Heart left ventricle (tissue), 16 donors: ENCODE measurements at regions not wholly inside any gene's neighbourhood (a gene's known extent, or its start where the extent isn't known, plus 50 kb on each side); places are given as distances from the start of the nearest gene placed in this dataset.

Experiments
- ATAC-seq, 4 donors: fragments of 200-7000 bp; cut with Tn5 transposase; one replicate each; pipeline ENCODE4 v1.9.1; 2020 to 2022; ENCODE audit warnings: moderate library complexity in 4 of 4, mild to moderate bottlenecking in 3 of 4, moderate number of reproducible peaks in 1 of 4
- DNase-seq, 5 donors: peaks; one replicate each; pipeline ENCODE4 v3.0.0-alpha.2; 2020
- H3K27ac ChIP-seq, 12 donors: fragments of 200-600 bp; sonication (generic) in 4 of 12; one replicate each; pipeline versions ENCODE4 v1.5.0 to v1.8.0; 2016 to 2022; ENCODE audit warnings: mild to moderate bottlenecking in 2 of 12
- H3K27me3 ChIP-seq, 9 donors: fragments of 200-600 bp; sonication (generic) in 2 of 9; one replicate each; pipeline versions ENCODE4 v1.5.1 to v1.8.0; 2016 to 2022; ENCODE audit warnings: mild to moderate bottlenecking in 3 of 9
- H3K36me3 ChIP-seq, 9 donors: fragments of 200-600 bp; sonication (generic) in 2 of 9; one replicate each; pipeline versions ENCODE4 v1.5.0 to v1.8.0; 2018 to 2022; ENCODE audit warnings: mild to moderate bottlenecking in 2 of 9
- H3K4me1 ChIP-seq, 12 donors: fragments of 200-600 bp; sonication (generic) in 4 of 12; one replicate each; pipeline versions ENCODE4 v1.5.0 to v1.8.0; 2016 to 2022; ENCODE audit warnings: mild to moderate bottlenecking in 3 of 12
- H3K4me3 ChIP-seq, 12 donors: fragments of 200-600 bp; sonication (generic) in 4 of 12; one replicate each; pipeline versions ENCODE4 v1.5.0 to v1.8.0; 2017 to 2022; ENCODE audit warnings: mild to moderate bottlenecking in 9 of 12, moderate library complexity in 4 of 12
- H3K9me3 ChIP-seq, 12 donors: fragments of 200-600 bp; sonication (generic) in 4 of 12; one replicate each; pipeline versions ENCODE4 v1.5.0 to v1.8.0; 2016 to 2022; ENCODE audit warnings: mild to moderate bottlenecking in 1 of 12
- POLR2A ChIP-seq, 2 donors: fragments of 450-650 bp; IDR thresholded peaks; one replicate each; pipeline ENCODE4 v1.6.1; 2017; ENCODE audit warnings: antibody characterized with exemption in 2 of 2, mild to moderate bottlenecking in 2 of 2, moderate library complexity in 2 of 2
- WGBS, 4 donors: extraction: QIAGEN DNeasy Blood & Tissue Kit in 2 of 4; methylation state at CpG; one replicate each; pipeline versions ENCODE4 v1.1.5 to v1.1.7; 2013 to 2018; 5-methylcytosine and 5-hydroxymethylcytosine counted together
- intact Hi-C, 10 donors: fragments of 100-400 bp; cut with DNase I; formaldehyde crosslinking; loops; one replicate each; pipeline versions ENCODE4 v1.11.1 to v1.14.2; 2022
- TF ChIP-seq, protein P1 (sequence below), 12 donors: fragments of 200-600 bp; sonication (generic) in 4 of 12; IDR thresholded peaks; one replicate each; pipeline versions ENCODE4 v1.5.0 to v1.8.0; 2018 to 2022; ENCODE audit warnings: antibody characterized with exemption in 12 of 12, mild to moderate bottlenecking in 5 of 12
- donor health status: ischemic (EF 13 %, LVEDD 7.1; RV severe dilation, severe dysfunction).
- donor health status: healthy with polysubstance abuse.
- donor health status: DM: no; HTN: yes; CAD: no.
- donor health status: DM: no; HTN: no; CAD: no.
- donor health status: ischemic (EF 25% LVEDD 6.9; RV normal size, moderate dysfunction).
- donor health status: ischemic (EF 25% LVEDD 5.7; RV mildly dilated, moderate dysfunction).
- donor health status: healthy.
- donor health status: DM: yes; HTN: yes; CAD: no.
- donor health status: ischemic (EF 35%, LVEDD 5.7; RV mildly dilated, moderate dysfunction).
- donor health status: nonischemic (EF 11% LVEDD 7.7; RV severe dilation, severe dysfunction).
- donor health status: DM: yes; HTN: yes; CAD: no.
- donor health status: PGD.
- donor health status: ischemic (EF 29% LVEDD 5.4; RV normal size, mild dysfunction).
- donor health status: nonischemic (EF 23%, LVEDD 6.1; RV moderate dilation, normal function).

DNA sequence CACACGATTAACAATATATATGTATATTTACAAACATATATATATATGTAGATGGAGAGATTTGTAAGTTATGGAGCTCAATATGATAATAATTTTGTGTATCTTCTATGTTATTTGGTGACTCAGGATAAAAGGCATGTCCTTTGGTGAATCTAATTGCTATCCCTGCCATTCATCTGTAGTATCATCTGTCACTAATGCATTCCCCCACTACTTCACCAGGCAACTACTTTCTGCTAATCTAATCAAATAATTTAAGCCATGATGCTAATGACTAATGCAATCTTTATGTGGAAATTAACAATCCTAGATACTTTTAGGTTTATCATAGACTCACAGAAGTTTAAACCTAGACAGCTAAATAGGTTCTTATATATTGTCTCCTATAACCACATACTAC, 1074.5 kb downstream of the PLA2G4A start:
- no peaks in the 10 kb centered on the region for H3K36me3 ChIP-seq
- H3K27ac ChIP-seq = no peak overlapping the region
- DNase-seq (no peak), ATAC-seq (no peak)
- no peaks in the 10 kb centered on the region for H3K27me3 ChIP-seq
- TF ChIP-seq, protein P1, sequence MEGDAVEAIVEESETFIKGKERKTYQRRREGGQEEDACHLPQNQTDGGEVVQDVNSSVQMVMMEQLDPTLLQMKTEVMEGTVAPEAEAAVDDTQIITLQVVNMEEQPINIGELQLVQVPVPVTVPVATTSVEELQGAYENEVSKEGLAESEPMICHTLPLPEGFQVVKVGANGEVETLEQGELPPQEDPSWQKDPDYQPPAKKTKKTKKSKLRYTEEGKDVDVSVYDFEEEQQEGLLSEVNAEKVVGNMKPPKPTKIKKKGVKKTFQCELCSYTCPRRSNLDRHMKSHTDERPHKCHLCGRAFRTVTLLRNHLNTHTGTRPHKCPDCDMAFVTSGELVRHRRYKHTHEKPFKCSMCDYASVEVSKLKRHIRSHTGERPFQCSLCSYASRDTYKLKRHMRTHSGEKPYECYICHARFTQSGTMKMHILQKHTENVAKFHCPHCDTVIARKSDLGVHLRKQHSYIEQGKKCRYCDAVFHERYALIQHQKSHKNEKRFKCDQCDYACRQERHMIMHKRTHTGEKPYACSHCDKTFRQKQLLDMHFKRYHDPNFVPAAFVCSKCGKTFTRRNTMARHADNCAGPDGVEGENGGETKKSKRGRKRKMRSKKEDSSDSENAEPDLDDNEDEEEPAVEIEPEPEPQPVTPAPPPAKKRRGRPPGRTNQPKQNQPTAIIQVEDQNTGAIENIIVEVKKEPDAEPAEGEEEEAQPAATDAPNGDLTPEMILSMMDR (IDR thresholded peaks at IDR 0.05) = no peak
- TF ChIP-seq POLR2A (IDR thresholded peaks at IDR 0.05) = no peak
- no peak overlapping the region for H3K4me3 ChIP-seq
- intact Hi-C loops = no loop called here
- WGBS, 4 donors = 83 to 89% (median 86%) methylated on average over 1 of the region's 1 CpG
- no peaks in the 10 kb centered on the region for H3K4me1 ChIP-seq
- H3K9me3 ChIP-seq = peaks cover 0 to 4% (median 0%) of the 10 kb centered on the region in 12 donors

DNA sequence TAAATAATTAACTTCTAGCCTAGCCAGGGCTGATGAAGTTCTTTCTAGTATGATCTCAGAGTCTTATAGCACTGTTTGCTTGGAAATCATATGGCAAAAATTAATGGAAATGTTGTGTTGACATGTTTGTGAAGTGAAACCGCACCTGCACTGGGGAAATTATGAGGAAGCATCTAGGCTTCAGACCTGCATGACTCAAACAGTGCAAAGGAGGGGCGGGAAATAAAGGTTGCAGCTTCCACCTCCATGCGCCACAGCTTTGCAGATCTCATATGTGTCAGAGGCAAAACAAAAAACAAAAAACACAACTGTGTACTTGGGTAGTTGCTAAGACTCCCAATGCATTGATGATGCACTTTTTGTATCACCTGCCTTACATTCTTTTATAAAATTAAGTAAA, 1080.6 kb downstream of the PLA2G4A start:
- Histone ChIP-seq H3K4me3 (no peak overlapping the region), H3K36me3 (no peaks in the 10 kb centered on the region), H3K27ac (no peak overlapping the region), H3K9me3 (no peaks in the 10 kb centered on the region), H3K27me3 (no peaks in the 10 kb centered on the region), H3K4me1 (no peaks in the 10 kb centered on the region)
- TF ChIP-seq POLR2A (IDR thresholded peaks at IDR 0.05) = no peak
- TF ChIP-seq, protein P1 (IDR thresholded peaks at IDR 0.05) = no peak
- intact Hi-C loops = no loop called here
- 79 to 89% (median 82%) methylated on average over 3 of the region's 3 CpGs for WGBS, 4 donors
- DNase-seq (no peak), ATAC-seq (no peak)

DNA sequence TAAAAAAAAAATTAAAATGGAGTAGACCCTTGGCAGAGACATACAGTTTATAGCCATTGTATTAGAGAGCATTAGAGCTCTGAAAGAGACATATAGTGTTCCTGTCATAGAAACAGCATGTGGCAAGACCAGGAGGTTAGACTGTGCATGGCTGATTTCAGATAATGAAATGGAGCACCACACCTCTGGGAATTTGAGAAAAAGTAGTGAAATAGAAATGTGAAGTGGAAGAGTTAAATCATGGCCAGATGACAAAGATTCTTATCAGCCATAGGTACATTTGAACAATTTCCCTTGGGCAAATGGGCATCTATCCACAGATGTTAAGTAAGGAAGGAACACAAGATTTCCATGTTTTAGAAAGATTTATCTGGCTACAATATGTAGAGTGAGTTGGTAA, 1083.1 kb downstream of the PLA2G4A start:
- intact Hi-C loops = no loop called here

GRCh38 chr1:187920976-187921375, 1092.2 kb downstream of the PLA2G4A start:
- no peak for ATAC-seq
- Histone ChIP-seq H3K9me3 (no peaks in the 10 kb centered on the region), H3K36me3 (no peaks in the 10 kb centered on the region), H3K4me3 (no peak overlapping the region), H3K27ac (no peak overlapping the region), H3K27me3 (no peaks in the 10 kb centered on the region), H3K4me1 (no peaks in the 10 kb centered on the region)
- 92 to 97% (median 95%) methylated on average over 1 of the region's 1 CpG for WGBS, 4 donors
- DNase-seq = no peak
- intact Hi-C loops = no loop called here
- TF ChIP-seq, protein P1 (IDR thresholded peaks at IDR 0.05) = no peak
- TF ChIP-seq POLR2A (IDR thresholded peaks at IDR 0.05) = no peak

More for the DNA sequence above, 1083.1 kb downstream of the PLA2G4A start:
- no peak for TF ChIP-seq POLR2A (IDR thresholded peaks at IDR 0.05)
- TF ChIP-seq, protein P1 (IDR thresholded peaks at IDR 0.05) = no peak
- no peak overlapping the region for H3K4me3 ChIP-seq
- no peaks in the 10 kb centered on the region for H3K36me3 ChIP-seq
- ATAC-seq (no peak), DNase-seq (no peak)
- no peaks in the 10 kb centered on the region for H3K9me3 ChIP-seq
- H3K27ac ChIP-seq = no peak overlapping the region
- H3K27me3 ChIP-seq = no peaks in the 10 kb centered on the region
- H3K4me1 ChIP-seq = no peaks in the 10 kb centered on the region
